ENCODE measurements at regions not wholly inside any gene's neighbourhood (a gene's known extent, or its start where the extent isn't known, plus 50 kb on each side); places are given as distances from the start of the nearest gene placed in this dataset.

- Histone ChIP-seq H3K4me3 (no peak overlapping the region), H3K27ac (no peak overlapping the region), H3K36me3 (ENCODE audit: insufficient read depth, low read length) (no peaks in the 10 kb centered on the region), H3K9ac (ENCODE audit: insufficient read length) (no peak overlapping the region), H3K9me3 (ENCODE audit: low read depth, low read length) (no peaks in the 10 kb centered on the region)
- TF ChIP-seq FOXP2 (optimal IDR thresholded peaks at IDR 0.05; ENCODE audit: control extremely low read depth, extremely low read length, insufficient read depth) = no peak
- TF ChIP-seq POLR2AphosphoS5 (IDR thresholded peaks at IDR 0.05; ENCODE audit: borderline replicate concordance, low read depth, low read length) = no peak
- no peak for TF ChIP-seq EZH2 (IDR thresholded peaks at IDR 0.05)
- no peak for DNase-seq (ENCODE audit: low read depth, low spot score)
Measured at GRCh38 chr14:65153101-65153500, 50.8 kb upstream of the MAX start.

DNA sequence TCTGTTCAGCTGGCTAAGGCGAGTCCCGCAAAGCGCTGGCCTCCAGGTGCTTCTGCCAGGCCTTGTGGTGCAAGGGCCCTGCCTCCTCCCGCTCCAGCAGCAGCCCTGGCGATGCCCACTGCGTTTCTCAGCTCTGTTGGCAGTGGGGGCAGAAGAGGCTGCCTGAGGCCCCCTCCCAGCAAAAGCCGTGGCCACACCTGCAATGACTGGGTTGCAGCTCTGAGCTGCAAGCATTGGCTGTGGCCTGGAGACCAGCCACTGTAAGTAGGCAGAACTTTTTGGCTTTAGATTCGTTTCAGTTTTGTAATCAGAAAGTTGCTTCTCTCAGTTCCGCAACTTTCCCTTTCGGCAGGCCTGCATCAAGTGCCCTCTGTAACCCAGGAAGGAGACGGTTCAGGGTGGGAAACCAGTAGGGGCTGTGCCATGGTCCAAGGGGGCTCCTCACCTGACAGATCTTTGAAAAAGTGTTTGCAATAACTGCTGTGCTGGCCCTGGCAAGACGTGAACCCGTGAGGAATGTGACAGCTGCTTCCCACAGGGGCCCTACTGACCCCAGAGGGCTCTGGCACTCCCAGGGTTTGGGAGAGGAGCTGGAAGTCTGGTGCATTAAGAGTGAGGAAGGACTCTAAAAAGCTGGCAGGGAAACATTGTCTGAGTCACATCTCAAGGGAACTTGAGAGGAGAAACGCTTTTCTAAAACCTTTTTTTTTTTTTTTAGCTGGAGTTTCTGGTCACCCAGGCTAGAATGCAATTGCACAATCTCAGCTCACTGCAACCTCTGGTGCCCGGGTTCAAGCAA lies 54.5 kb upstream of the MAX start:
- TF ChIP-seq POLR2AphosphoS5 (IDR thresholded peaks at IDR 0.05; ENCODE audit: borderline replicate concordance, low read depth, low read length) = no peak
- TF ChIP-seq FOXP2 (optimal IDR thresholded peaks at IDR 0.05; ENCODE audit: control extremely low read depth, extremely low read length, insufficient read depth) = no peak
- H3K9ac ChIP-seq (ENCODE audit: insufficient read length) = no peak overlapping the region
- no peak overlapping the region for H3K4me3 ChIP-seq
- no peak for DNase-seq (ENCODE audit: low read depth, low spot score)
- H3K36me3 ChIP-seq (ENCODE audit: insufficient read depth, low read length) = no peaks in the 10 kb centered on the region
- H3K27ac ChIP-seq = no peak overlapping the region
- no peaks in the 10 kb centered on the region for H3K9me3 ChIP-seq (ENCODE audit: low read depth, low read length)

DNA sequence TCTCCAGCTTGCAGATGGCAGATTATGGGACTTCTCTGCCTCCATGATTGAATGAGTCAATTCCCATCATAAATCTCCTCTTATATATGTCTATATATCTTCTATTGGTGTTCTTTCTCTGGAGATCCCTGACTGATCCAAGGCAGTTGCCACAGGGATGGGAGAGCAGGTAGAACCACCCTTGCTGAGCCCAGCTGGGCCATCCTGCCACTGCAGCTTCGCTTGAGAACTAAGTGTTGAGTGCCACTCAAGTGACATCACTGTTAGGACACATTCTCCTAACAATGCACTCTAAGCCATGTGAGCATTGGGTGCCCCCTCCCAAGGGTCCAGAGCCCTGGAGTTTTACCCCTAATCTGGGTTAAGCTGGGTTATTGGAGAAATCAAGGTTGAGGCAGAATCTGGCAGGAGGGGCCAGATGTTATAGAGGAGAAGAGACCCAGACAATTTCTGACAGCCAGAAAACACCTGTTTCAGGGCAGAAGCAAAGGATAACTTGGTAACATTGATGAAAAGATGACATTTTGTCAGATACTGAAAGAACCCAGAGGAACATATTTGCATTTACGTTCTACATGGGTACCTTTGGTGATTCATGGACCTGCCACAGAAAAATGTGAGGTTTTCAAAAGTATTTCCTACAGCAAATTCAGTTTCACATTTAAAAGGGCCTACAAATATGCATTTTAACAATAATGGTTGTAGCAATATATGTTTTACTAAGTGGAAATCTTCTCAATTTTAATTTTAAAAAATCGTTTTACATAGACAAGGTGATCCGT lies 57.2 kb upstream of the MAX start:
- no peaks in the 10 kb centered on the region for H3K36me3 ChIP-seq (ENCODE audit: insufficient read depth, low read length)
- H3K27ac ChIP-seq = no peak overlapping the region
- H3K9ac ChIP-seq (ENCODE audit: insufficient read length) = no peak overlapping the region
- H3K4me3 ChIP-seq = no peak overlapping the region
- DNase-seq (ENCODE audit: low read depth, low spot score) = no peak
- no peaks in the 10 kb centered on the region for H3K9me3 ChIP-seq (ENCODE audit: low read depth, low read length)
- TF ChIP-seq POLR2AphosphoS5 (IDR thresholded peaks at IDR 0.05; ENCODE audit: borderline replicate concordance, low read depth, low read length) = no peak
- no peak for TF ChIP-seq FOXP2 (optimal IDR thresholded peaks at IDR 0.05; ENCODE audit: control extremely low read depth, extremely low read length, insufficient read depth)
- TF ChIP-seq EZH2 (IDR thresholded peaks at IDR 0.05) = no peak

GRCh38 chr14:65160091-65160490 lies 57.8 kb upstream of the MAX start:
- H3K36me3 ChIP-seq (ENCODE audit: insufficient read depth, low read length) = no peaks in the 10 kb centered on the region
- H3K27ac ChIP-seq = no peak overlapping the region
- DNase-seq (ENCODE audit: low read depth, low spot score) = no peak
- H3K9ac ChIP-seq (ENCODE audit: insufficient read length) = no peak overlapping the region
- H3K9me3 ChIP-seq (ENCODE audit: low read depth, low read length) = no peaks in the 10 kb centered on the region
- TF ChIP-seq POLR2AphosphoS5 (IDR thresholded peaks at IDR 0.05; ENCODE audit: borderline replicate concordance, low read depth, low read length) (no peak), FOXP2 (optimal IDR thresholded peaks at IDR 0.05; ENCODE audit: control extremely low read depth, extremely low read length, insufficient read depth) (no peak), EZH2 (IDR thresholded peaks at IDR 0.05) (no peak)
- no peak overlapping the region for H3K4me3 ChIP-seq

- no peak overlapping the region for H3K4me3 ChIP-seq
- no peak for TF ChIP-seq EZH2 (IDR thresholded peaks at IDR 0.05)
- no peak for TF ChIP-seq POLR2AphosphoS5 (IDR thresholded peaks at IDR 0.05; ENCODE audit: borderline replicate concordance, low read depth, low read length)
- TF ChIP-seq FOXP2 (optimal IDR thresholded peaks at IDR 0.05; ENCODE audit: control extremely low read depth, extremely low read length, insufficient read depth) = no peak
- H3K9me3 ChIP-seq (ENCODE audit: low read depth, low read length) = no peaks in the 10 kb centered on the region
- no peak overlapping the region for H3K27ac ChIP-seq
- no peak for DNase-seq (ENCODE audit: low read depth, low spot score)
- H3K36me3 ChIP-seq (ENCODE audit: insufficient read depth, low read length) = no peaks in the 10 kb centered on the region
- no peak overlapping the region for H3K9ac ChIP-seq (ENCODE audit: insufficient read length)
Measured at GRCh38 chr14:65162031-65162430, 59.7 kb upstream of the MAX start.

DNA sequence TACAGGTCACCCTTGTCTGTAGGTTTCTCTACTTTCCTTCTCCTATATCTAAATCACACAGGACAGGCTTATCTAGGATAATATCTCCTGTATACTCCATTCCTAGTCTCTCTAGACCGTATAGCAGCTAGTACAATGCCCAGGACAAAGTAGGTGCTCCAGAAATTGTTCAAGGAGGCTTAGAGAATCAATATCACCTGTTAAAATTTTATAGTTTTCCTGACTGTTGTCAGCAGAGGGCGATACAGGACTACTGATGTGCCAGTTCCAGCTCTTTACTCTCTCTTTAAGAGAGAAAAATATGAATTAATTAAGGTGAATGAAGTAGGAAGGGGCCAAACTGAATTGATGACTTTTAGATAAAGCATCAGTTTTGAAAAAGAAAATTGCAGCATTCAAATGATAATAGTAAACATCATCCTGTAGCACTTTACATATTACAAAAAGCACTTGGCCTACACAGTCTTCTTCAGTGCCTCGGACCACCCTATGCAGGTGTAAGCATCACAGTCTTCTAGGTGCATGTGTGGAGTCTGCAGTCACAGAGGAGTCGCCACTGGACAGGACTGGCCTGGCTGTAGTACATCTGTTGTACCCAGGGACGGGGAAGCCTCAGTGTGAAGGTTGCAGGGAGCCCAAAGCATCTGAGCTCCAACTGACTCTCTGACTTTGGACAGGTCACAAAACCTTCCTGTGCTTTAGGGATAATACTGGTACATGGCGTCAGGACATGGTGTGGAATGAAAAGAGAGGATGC lies 61.9 kb upstream of the MAX start:
- Histone ChIP-seq H3K36me3 (ENCODE audit: insufficient read depth, low read length) (no peaks in the 10 kb centered on the region), H3K4me3 (no peak overlapping the region), H3K9ac (ENCODE audit: insufficient read length) (no peak overlapping the region), H3K9me3 (ENCODE audit: low read depth, low read length) (no peaks in the 10 kb centered on the region), H3K27ac (no peak overlapping the region)
- peak; percentile 34 for DNase-seq (ENCODE audit: low read depth, low spot score)
- TF ChIP-seq FOXP2 (optimal IDR thresholded peaks at IDR 0.05; ENCODE audit: control extremely low read depth, extremely low read length, insufficient read depth) (no peak), EZH2 (IDR thresholded peaks at IDR 0.05) (no peak), POLR2AphosphoS5 (IDR thresholded peaks at IDR 0.05; ENCODE audit: borderline replicate concordance, low read depth, low read length) (no peak)

DNA sequence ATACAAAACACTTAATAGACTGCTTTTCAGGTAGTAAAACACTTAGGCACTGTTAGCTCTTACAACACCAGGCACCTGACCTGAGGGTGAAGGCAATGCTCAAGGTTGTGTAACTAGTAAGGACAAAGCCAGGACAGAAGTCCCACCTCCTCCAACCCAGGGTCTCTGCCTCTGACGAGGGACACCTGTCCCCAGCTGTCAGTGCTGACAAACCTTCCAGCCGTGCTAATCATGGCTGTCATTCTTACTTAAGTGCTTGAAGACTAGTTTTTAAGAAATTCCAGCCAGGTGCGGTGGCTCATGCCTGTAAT lies 62.5 kb upstream of the MAX start:
- no peak for TF ChIP-seq POLR2AphosphoS5 (IDR thresholded peaks at IDR 0.05; ENCODE audit: borderline replicate concordance, low read depth, low read length)
- no peak for TF ChIP-seq EZH2 (IDR thresholded peaks at IDR 0.05)
- no peak for TF ChIP-seq FOXP2 (optimal IDR thresholded peaks at IDR 0.05; ENCODE audit: control extremely low read depth, extremely low read length, insufficient read depth)
- Histone ChIP-seq H3K9ac (ENCODE audit: insufficient read length) (no peak overlapping the region), H3K4me3 (no peak overlapping the region), H3K9me3 (ENCODE audit: low read depth, low read length) (no peaks in the 10 kb centered on the region), H3K36me3 (ENCODE audit: insufficient read depth, low read length) (no peaks in the 10 kb centered on the region), H3K27ac (no peak overlapping the region)
- DNase-seq (ENCODE audit: low read depth, low spot score) = no peak

GRCh38 chr14:65167072-65167645 lies 64.8 kb upstream of the MAX start:
- H3K9ac ChIP-seq (ENCODE audit: insufficient read length) = no peak overlapping the region
- H3K4me3 ChIP-seq = no peak overlapping the region
- TF ChIP-seq FOXP2 (optimal IDR thresholded peaks at IDR 0.05; ENCODE audit: control extremely low read depth, extremely low read length, insufficient read depth) (no peak), POLR2AphosphoS5 (IDR thresholded peaks at IDR 0.05; ENCODE audit: borderline replicate concordance, low read depth, low read length) (no peak), EZH2 (IDR thresholded peaks at IDR 0.05) (no peak)
- no peak overlapping the region for H3K27ac ChIP-seq
- DNase-seq (ENCODE audit: low read depth, low spot score) = no peak
- no peaks in the 10 kb centered on the region for H3K36me3 ChIP-seq (ENCODE audit: insufficient read depth, low read length)
- H3K9me3 ChIP-seq (ENCODE audit: low read depth, low read length) = no peaks in the 10 kb centered on the region
